Activated naive CD4-positive, alpha-beta T cell treated with anti-CD3 and anti-CD28 coated beads, Interleukin-2, amount 10 ng/mL, durations not matched to agents 7 days and 5 days (primary cell): ENCODE measurements at regions not wholly inside any gene's neighbourhood (a gene's known extent, or its start where the extent isn't known, plus 50 kb on each side); places are given as distances from the start of the nearest gene placed in this dataset.

Experiments used
- CTCF ChIA-PET: fragments of 350-600 bp; sonication (Branson Sonifier 250); formaldehyde crosslinking; loops from one replicate; lab custom pipeline; 2021; ENCODE audit warnings: antibody characterized with exemption; lab: Charles Lee
- DNase-seq: peaks from one replicate; pipeline ENCODE4 v3.0.0-alpha.2; 2020
- H3K27ac Mint-ChIP-seq: one replicate; pipeline ENCODE4 v1.8.0; 2021; ENCODE audit warnings: mild to moderate bottlenecking, moderate library complexity, mixed read lengths
- H3K27me3 Mint-ChIP-seq: one replicate; pipeline ENCODE4 v1.8.0; 2021; ENCODE audit warnings: mild to moderate bottlenecking, mixed read lengths
- H3K36me3 Mint-ChIP-seq: one replicate; pipeline ENCODE4 v1.8.0; 2021; ENCODE audit warnings: mixed read lengths
- H3K4me1 Mint-ChIP-seq: one replicate; pipeline ENCODE4 v1.8.0; 2021; ENCODE audit warnings: mixed read lengths
- H3K4me3 Mint-ChIP-seq: one replicate; pipeline ENCODE4 v1.8.0; 2021; ENCODE audit warnings: mild to moderate bottlenecking, moderate library complexity, mixed read lengths
- H3K9me3 Mint-ChIP-seq: one replicate; pipeline ENCODE4 v1.8.0; 2021; ENCODE audit warnings: mixed read lengths

- CTCF ChIA-PET = no interaction called here
Measured at GRCh38 chr4:148527571-148527970, 85.4 kb upstream of the NR3C2 start.

DNA sequence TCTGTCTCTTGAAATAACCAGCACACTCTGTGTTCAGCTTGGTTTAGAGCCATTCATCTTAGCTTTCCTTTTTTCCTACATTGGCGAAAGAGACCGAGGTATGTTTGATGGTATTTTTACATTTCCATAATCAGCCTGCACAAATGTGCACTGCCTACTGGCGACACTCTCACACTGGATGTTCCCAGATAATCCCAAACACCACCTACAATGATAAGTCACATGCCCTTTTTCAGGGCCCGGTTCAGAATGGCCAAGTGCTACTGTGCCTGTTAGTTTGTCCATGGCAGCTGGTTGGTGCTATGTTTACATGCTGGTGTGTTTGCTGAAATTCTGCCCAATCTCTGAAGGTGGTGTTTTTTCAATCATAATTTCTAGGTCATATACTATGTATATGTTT is 80.8 kb upstream of the NR3C2 start:
- peaks cover 4% of the 10 kb centered on the region for H3K27me3 Mint-ChIP-seq
- peaks cover 3% of the 10 kb centered on the region for H3K9me3 Mint-ChIP-seq
- no peaks in the 10 kb centered on the region for H3K36me3 Mint-ChIP-seq
- CTCF ChIA-PET = interaction anchor here (0.6 kb wide), 1 partner anchor 100 kb away, joined by 3 read pairs; no protein-coding TSS in a partner anchor
- no peak for DNase-seq
- no peak overlapping the region for H3K27ac Mint-ChIP-seq
- H3K4me3 Mint-ChIP-seq = no peak overlapping the region
- no peaks in the 10 kb centered on the region for H3K4me1 Mint-ChIP-seq

More at GRCh38 chr4:148527571-148527970, 85.4 kb upstream of the NR3C2 start:
- Mint-ChIP-seq H3K4me1 (no peaks in the 10 kb centered on the region), H3K36me3 (no peaks in the 10 kb centered on the region), H3K4me3 (no peak overlapping the region), H3K27me3 (no peaks in the 10 kb centered on the region), H3K27ac (no peak overlapping the region), H3K9me3 (peaks cover 16% of the 10 kb centered on the region)
- DNase-seq = no peak

DNA sequence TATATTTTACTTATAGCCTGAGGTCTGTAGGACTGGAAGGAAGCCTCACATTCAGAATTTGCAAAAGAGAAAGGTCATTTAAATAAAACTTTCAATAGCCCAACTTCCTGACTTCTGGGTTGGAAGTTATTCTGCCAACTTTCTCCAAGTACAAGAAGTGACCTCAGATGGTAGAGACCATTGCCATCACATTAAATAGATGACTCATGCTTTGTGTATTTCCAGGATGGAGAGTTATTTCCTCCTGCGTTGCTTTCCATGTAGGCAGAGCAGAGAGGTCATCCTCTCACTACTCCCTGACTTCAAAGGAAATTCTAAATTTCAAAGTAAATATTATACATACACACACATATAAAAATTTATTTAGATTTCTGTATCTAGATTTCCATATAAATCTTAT is 73.0 kb upstream of the NR3C2 start:
- no peaks in the 10 kb centered on the region for H3K27me3 Mint-ChIP-seq
- CTCF ChIA-PET = no interaction called here

GRCh38 chr4:148514581-148514980 is 72.4 kb upstream of the NR3C2 start:
- H3K4me1 Mint-ChIP-seq = no peaks in the 10 kb centered on the region

More for the DNA sequence above, 73.0 kb upstream of the NR3C2 start:
- H3K9me3 Mint-ChIP-seq = peaks cover under 1% of the 10 kb centered on the region
- no peak overlapping the region for H3K4me3 Mint-ChIP-seq
- no peak overlapping the region for H3K27ac Mint-ChIP-seq
- no peak for DNase-seq
- no peaks in the 10 kb centered on the region for H3K36me3 Mint-ChIP-seq
- no peaks in the 10 kb centered on the region for H3K4me1 Mint-ChIP-seq

GRCh38 chr4:148514041-148514440 is 71.8 kb upstream of the NR3C2 start:
- DNase-seq = no peak
- H3K4me1 Mint-ChIP-seq = no peaks in the 10 kb centered on the region
- H3K27ac Mint-ChIP-seq = no peak overlapping the region
- CTCF ChIA-PET = no interaction called here
- H3K4me3 Mint-ChIP-seq = no peak overlapping the region
- no peaks in the 10 kb centered on the region for H3K27me3 Mint-ChIP-seq
- no peaks in the 10 kb centered on the region for H3K36me3 Mint-ChIP-seq
- H3K9me3 Mint-ChIP-seq = no peaks in the 10 kb centered on the region

More at GRCh38 chr4:148514581-148514980, 72.4 kb upstream of the NR3C2 start:
- CTCF ChIA-PET = no interaction called here
- Mint-ChIP-seq H3K27me3 (no peaks in the 10 kb centered on the region), H3K9me3 (no peaks in the 10 kb centered on the region), H3K27ac (no peak overlapping the region), H3K36me3 (no peaks in the 10 kb centered on the region), H3K4me3 (no peak overlapping the region)
- no peak for DNase-seq

- Mint-ChIP-seq H3K4me3 (no peak overlapping the region), H3K9me3 (no peaks in the 10 kb centered on the region), H3K27ac (no peak overlapping the region), H3K36me3 (no peaks in the 10 kb centered on the region), H3K27me3 (no peaks in the 10 kb centered on the region), H3K4me1 (no peaks in the 10 kb centered on the region)
- CTCF ChIA-PET = no interaction called here
- no peak for DNase-seq
Measured at GRCh38 chr4:148510211-148510610, 68.0 kb upstream of the NR3C2 start.

- no peaks in the 10 kb centered on the region for H3K9me3 Mint-ChIP-seq
- no peak overlapping the region for H3K4me3 Mint-ChIP-seq
- H3K4me1 Mint-ChIP-seq = no peaks in the 10 kb centered on the region
- no peak for DNase-seq
- H3K27me3 Mint-ChIP-seq = no peaks in the 10 kb centered on the region
- CTCF ChIA-PET = no interaction called here
- H3K27ac Mint-ChIP-seq = no peak overlapping the region
- H3K36me3 Mint-ChIP-seq = no peaks in the 10 kb centered on the region
Measured at GRCh38 chr4:148503681-148504080, 61.5 kb upstream of the NR3C2 start.

- H3K9me3 Mint-ChIP-seq = no peaks in the 10 kb centered on the region
- CTCF ChIA-PET = no interaction called here
- DNase-seq = no peak
- no peak overlapping the region for H3K4me3 Mint-ChIP-seq
- no peaks in the 10 kb centered on the region for H3K4me1 Mint-ChIP-seq
- H3K27me3 Mint-ChIP-seq = no peaks in the 10 kb centered on the region
- H3K36me3 Mint-ChIP-seq = no peaks in the 10 kb centered on the region
- no peak overlapping the region for H3K27ac Mint-ChIP-seq
Measured at GRCh38 chr4:148497258-148497657, 55.0 kb upstream of the NR3C2 start.

DNA sequence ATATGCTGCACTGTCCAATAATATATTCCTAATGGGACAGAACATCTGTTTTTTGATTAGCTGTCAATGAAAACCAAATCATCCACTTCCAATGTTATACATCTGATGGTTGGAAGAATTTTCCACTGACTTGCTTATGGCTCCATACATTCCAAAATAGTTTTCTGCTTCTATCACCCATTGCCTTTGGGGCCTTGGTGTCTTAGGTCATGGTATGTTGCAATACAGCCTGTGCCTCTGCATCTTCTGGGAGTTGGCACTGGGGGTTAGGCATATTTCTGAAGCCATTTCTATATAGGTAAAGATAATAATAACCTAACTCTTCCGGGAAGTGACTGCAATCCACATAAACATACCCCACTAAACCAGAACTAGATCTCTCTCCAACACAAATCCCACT is 53.2 kb upstream of the NR3C2 start:
- no peak overlapping the region for H3K4me3 Mint-ChIP-seq
- CTCF ChIA-PET = no interaction called here

More for the DNA sequence above, 53.2 kb upstream of the NR3C2 start:
- DNase-seq = no peak
- Mint-ChIP-seq H3K27ac (no peak overlapping the region), H3K4me1 (no peaks in the 10 kb centered on the region), H3K9me3 (no peaks in the 10 kb centered on the region), H3K36me3 (no peaks in the 10 kb centered on the region), H3K27me3 (no peaks in the 10 kb centered on the region)
